RPMI7951 (cell line): ENCODE measurements at regions not wholly inside any gene's neighbourhood (a gene's known extent, or its start where the extent isn't known, plus 50 kb on each side); places are given as distances from the start of the nearest gene placed in this dataset.

ENCODE experiments used
- DNase-seq: peaks from one replicate; pipeline ENCODE4 v3.0.0-alpha.2; 2012; ENCODE audit warnings: low read depth

DNA sequence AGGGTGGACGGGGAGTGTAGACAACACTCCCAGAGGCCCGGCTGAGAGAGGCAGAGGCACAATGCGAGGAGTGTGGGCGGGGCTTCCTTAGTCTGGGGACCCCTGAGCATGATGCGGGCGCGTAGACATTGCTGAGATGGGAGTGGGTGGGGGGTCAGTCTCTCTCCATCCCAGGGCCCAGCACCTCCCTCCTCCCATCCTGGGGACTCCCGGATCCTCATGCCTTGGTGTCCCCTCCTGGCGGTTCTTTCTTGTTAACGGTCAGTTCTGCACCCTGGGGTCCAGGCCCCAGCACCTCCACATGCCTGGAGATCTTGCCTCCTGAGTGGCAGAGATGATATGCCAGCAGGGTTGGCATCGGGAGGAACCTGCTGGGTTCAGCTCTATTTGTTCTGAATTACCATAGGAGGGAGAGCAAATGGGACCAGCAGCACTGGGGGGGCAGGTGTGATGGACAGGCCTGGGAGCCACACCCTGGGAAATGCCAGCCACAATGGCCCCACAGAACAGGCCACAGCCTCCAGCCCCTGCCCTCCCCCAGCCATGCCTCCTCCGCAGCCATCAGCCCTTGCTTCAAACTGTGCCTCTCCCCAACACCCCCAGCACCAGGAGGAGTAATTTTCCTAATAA is 55.7 kb downstream of the RTL6 start:
- DNase-seq, result no peak

DNA sequence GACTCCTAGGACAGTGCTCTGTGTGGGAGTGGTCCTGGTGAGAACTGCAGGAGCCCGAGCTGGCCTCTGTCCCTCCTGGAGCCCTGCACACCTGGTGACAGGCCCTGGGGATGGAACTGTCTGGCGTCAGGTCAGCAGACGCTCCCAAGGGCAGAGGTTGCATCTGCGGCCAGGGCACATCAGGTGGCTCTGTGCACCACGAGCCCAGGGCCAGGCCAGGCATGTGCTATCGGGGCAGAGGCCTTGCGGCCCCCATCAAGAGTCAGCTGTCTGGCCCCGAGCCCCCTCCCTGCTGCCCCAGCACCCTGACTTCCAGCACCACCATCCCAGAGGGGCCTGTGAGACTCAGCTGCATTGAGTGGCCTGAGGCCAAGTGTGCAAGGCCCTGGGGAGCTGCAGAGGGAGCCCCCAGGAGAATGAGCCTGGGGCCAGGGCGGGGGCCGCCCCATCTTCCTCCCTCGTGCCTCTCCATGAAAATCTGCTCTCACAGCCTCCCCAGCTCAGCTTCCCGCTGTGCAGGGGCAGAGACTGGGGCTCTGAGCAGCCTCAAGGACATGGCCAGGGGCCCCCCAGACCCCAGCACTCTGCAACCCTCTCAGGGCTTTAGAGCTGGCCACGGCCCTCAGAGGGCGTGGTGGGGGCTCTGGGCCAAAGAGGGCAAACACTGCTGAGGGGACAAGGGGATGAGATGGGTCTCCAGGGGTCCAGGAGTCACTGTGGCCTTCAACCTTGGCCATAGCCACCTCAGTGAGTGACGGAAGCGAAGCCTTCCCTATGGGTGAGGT is 56.4 kb downstream of the RTL6 start:
- no peak for DNase-seq

DNA sequence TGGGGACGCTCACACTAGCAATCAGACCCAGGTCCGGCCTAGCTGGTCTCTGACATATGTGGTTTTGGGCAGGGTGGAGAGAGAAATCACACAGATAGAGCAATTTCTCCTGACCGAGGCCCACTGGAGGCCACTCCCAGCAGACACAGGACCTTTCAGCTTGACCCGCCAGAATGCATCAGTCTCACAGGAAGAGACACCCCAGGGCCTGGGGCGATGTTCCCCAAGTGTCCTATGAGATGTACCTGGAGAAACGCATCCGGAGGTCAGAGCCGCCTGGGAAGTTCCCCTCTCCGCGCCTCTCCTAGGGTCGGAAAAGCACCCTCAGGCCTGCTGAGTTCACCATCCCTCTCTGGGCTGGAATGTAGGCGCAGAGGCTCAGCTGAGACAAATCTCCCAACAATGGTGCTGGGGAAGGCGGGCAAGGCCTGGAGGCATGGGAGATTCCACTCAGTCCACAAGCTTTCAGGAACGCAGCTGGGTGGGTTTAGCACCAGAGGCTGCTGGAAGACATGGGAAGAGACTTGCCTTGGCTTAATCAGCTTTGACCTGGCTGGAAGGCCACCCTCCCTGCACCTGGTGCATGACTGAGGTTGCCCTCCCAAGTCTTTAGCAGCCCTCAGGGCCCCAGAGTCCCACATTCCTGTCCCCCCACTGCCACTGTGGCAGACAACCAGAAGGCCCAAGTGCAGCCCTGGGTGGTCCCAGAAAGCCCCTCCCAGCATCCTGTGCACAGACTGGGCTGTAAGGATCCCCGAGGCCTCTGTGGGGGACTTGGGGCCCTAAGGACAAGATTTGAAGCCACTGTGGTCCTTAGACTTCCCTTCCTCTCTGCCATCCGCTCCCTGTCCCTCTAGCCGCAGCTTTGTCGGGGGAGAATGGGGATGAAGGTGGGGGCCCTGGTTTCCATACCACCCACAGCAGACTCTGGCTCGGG is 57.5 kb downstream of the RTL6 start:
- DNase-seq, result peak; percentile 49

DNA sequence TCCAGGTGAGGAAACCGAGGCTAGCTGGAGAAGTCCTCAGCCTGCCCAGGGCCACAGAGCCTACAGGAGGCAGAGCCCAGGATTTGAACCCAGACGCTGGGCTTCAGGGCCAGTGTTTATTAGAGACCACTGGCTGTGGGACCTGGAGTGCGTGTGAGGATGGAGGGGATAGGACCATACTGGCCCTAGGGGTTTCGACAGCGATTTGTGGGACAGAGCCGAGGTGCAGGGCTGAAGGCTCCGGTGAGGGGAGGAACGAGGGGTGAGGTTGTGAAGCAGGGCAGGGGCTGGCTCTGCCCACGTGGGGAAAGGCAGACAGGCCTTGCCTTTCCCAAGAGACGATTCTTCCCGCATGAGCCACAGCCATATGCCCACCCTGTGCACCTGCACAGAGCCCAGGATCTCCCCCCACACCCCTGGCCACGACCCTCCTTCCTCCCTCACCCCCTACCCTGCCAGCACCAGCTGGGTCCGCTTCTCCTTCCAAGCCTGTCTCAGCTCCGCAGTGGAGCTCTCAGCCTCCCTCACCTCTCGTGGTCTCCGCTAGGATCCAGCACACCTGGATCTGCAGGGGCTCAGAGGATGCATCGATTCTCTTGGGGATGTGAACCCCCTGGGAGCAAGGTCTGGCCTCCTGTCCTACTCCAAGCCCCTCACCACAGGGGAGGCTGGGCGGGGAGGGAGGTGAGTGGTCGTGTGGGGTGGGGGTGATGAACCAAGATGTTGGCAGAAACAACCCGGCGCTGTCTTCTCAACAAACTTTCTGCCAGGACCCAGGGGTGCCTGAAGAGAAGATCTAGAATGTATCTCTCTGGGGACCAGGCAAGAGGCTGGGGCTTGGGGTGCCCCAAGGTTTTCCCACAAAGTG is 58.4 kb downstream of the RTL6 start:
- no peak for DNase-seq

DNA sequence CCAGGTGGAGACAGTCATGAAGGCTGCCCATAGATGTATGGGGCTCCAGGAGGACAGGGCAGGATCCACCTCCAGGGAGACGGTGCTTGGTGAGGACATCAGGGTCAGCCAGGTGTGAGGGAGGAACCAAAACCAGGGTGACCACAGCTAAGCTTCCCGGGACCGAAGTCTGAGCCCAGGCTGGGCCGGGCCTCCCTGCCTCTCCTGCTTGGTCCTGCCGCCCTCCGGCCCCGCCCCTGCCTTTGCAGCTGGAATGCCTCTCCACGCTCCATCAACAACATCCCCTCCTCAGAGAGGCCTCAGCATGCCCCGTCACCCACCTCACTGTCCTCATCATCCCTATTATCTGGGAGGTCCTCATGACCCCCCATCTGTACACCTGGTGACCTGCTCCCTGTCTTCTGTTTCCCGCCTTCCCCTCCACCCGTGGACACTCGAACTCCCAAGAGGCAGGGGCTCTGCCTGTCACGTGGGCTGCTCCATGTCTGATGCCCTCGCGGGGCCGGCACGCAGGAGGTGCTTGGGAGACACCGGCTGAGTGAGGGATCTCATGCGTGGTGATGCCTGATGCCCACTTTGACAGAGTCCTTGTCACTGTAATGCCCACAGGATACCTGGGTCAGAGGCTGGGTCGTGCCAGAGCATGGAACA is 59.4 kb downstream of the RTL6 start:
- DNase-seq, result no peak

DNA sequence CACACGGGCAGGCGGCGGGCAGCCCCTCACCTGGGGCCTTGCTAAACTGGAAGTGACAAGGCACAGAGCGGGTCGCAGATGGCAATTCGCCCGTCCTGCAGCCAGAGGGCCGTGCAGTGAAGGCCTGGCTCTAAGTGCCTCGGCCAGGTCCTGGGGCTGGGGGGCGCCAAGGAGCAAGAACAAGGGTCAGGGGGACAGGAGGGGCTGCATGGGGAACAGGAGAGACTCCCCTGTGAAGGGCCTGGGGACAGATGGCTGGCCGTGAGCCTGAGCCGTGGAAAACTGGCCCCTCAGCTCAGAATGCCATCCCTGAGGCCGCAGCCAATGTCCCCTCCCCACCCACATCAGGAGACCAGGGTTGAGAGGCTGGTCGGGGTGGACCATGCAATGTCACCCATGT is 60.0 kb downstream of the RTL6 start:
- no peak for DNase-seq

DNA sequence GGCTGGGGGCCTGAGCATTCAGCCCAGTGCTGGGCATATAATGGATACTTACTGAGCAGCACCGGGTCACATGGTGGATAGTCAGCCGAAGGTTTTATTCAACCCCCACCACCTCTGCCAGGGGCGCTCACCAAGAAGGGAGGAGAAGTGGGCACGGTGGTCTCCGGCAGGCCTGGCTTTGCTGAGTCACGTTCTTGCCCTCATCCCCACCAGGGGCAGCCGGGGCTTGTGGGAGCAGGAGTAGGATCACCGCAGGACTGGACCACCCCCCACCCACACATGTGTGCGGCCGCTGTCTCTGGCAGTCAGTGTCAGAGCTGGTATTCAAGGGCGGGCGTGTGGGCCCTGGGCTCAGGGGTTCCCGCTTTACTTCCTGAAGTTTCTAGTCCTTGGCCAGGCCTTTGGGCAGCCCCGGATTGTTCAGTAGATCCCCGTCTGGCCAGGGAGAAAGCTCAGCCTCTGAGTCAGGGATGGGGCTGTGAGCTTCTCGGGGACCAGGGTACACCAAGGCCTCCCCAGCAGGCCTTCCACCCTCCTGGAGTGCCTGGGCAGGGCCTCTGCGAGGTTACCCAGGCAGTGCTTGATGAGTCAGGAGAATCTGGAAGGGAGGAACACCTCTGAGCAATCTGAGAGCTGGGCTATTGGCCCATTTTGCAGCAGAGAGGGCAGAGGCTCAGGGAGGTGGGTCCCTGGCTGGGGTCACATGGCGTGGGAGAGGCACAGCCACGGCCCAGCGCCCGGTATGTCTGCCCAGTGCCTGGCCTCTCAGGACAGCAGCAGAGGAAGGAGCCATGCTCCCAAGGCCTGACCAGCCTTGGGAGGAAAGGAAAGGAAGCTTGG is 60.6 kb downstream of the RTL6 start:
- DNase-seq, result peak; percentile 15

DNA sequence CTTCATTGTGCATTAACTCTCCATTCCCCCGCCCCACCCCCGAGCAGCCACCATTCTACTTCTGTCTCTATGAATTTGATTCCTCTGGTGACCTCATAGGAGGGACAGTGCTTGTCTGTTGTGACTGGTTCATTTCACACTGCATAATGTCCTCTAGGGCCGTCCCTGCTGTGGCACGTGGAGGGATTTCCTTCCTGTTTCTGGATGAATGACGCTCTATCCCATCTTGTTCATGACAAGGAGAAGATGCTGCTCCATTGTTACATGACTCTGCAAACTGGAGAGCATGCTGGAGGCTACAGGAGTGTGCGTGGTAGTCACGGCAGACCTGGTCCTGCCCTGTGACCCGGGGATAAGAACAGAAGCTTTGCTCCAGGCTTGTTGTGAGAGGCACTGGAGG is 61.3 kb downstream of the RTL6 start:
- no peak for DNase-seq

DNA sequence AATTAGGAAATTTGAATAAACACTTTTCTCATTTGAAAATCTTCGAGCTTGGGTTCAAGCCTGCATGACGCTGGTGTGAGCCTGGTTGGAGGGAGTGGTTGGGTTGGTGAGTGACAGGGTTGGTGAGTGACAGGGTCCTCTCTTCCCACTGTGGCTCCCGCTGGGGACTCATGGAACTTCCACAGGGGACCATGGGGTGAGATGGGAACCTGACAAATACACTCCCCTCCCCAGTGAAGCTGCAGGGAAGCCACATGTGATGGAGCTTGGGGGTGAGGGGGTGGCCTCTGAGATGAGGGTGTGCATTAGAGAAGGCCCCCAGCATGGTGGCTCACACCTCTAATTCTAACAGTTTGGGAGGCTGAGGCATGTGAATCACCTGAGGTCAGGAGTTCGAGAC is 66.8 kb downstream of the RTL6 start:
- DNase-seq, result no peak

DNA sequence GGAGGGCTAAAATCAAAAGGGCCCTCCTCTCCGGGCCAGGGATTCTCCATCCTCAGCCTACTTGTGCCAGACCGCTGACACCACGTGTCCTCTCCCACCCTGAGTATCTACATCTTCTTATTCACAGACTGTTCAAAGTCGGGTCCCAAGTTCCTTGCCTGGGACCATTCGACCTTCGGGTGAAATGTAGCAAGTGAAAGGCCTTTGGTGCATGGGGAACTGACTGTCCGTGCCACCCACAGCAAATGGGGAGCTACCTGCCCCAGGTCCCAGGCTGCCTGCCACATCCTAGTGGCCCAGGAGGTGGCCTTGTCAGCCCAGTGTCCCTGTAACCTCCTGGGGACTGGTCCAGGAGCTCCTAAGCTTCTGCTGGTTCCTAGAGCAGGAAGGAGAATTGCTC is 67.3 kb downstream of the RTL6 start:
- DNase-seq, result no peak

DNA sequence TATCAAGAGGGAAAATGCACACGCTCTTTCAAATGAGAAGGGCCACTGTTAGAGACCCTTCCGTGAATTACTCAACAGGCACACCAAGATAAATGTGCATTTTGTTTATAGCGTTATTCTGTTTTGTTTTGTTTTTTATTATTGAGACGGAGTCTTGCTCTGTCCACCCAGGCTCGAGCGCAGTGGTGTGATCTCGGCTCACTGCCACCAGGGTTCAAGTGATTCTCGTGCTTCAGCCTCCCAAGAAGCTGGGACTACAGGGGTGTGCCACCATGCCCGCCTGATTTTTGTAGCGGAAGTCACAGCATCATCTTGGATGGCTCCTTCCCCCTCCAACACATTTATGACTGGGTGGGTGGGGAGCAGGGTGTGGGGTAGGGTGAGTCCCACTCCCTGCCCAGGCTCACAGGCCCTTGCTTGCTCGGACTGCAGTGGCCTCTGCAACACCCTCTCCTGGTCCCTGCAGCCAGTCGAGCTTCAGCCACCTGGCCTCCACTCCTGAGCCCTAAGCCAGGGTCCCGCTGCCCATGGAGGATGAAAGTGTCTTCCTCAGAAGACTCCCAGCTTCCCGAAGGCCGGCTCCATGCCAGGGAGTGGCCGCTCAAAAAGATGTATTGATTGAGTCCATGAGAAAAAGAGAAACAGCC is 68.0 kb downstream of the RTL6 start:
- no peak for DNase-seq

DNA sequence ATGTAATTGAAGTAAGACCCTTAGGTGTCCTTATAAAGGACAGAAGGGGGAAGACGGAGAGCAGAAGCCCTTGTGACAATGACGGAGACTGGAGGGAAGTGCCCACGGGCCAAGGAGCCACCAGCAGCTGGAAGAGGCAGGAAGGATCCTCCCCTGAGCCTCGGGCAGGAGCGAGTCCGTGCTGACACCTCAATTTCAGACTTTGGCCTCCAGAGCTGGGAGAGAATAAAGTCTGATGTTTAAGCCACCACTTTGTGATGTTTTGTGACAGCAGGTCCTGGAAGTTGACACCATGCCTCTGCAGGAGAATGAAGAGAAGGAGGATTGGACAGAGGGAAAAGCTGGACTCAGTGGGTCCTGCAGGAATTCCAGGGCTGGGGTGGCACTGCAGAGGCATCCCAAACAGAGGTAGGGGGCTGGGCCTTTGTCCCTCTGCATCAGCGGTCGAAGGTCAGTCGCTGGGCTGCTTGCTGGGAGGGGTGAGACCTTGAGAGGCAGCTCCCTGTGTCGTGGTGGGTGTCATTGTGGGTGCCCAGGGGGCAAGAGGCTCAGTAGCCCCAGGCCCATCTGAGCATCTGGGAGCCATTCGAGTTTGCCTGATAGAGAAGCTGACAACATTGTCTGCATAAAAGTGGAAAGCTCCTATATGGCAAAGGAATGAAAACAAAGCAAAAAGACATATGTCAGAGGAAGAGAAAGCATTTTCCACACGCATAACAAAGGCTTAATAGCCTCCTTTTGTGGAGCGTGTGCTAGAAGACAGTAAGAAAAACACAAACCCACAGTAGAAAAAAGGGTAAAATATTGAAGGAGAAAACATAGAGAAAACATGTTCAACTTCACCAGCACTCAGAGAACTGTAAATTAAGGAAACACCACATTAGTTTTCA is 68.8 kb downstream of the RTL6 start:
- DNase-seq, result no peak

DNA sequence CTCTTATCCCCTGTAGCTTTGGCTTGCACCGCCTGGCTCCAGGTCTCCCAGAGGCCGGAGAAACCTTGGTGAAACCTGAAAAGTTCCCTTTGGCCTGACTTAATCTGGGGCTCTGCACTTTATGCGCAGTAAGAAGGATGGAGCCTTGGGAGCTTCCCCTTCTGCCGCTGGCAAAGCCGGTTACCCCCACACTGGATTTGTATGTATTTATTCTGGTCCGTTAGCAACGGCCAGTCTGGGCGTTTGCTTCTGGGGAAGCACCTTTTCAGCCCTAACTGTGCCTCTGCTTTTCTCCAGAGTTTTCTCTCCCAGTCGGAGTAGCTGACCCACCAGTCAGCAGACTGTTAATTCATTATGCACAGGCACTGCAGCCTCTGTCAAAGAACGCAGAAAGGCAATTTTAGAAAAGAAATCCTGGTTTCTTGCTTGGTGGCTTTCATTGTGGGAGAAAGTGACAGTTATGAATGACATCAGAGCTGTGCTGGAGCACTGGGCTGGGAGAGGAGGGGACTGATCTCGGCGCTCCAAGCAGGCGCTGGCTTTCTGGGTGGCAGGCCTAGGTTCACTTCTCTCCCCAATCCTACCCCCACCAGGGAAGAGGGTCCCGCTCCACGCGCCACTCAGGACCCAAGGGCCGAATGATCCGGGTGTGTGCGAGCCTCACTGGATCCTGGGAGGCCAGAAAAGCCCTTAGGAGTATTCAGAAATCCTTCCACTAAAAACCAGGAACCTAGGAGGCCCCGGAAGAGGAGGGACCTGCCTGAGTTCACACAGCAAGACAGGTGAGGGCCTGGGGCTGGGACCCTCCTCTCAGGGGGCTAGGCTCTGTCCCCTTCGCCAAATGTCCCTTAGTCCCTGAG is 70.2 kb downstream of the RTL6 start:
- DNase-seq, result no peak

DNA sequence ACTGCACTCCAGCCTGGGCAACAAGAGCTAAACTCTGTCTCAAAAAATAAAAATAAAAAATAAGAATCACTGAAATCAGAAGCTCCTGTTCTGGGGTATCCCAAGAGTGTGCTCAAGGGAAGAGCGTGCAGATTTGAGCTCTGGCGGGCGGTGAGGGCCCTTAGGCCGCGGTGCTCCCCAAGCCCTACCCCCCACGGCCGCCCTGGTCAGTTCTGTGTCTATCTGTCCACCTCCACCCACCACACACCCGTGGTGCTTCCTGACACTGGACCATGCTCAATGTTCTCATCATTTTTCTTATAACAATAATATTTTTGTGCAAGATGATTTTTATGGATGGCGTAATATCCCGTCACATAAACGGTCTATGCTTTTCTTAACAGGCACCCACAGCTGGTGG is 71.1 kb downstream of the RTL6 start:
- DNase-seq, result no peak

DNA sequence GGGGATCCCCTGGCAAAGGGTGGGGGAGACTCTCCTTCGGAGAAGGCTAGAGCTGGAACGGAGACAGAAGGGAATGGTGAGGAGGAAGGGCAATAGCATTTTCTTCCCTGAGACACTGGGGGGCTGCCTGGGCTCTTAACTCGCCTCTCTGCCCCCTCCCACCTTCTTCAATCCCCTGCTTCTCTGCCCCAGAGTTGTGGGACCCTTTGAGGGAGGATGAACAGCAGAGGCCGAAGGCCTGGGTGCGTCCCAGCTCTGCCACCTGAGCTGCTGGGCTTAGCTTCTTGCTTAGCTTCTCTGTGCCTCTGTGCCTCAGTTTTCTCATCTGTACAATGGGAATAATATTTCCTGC is 72.4 kb downstream of the RTL6 start:
- no peak for DNase-seq

DNA sequence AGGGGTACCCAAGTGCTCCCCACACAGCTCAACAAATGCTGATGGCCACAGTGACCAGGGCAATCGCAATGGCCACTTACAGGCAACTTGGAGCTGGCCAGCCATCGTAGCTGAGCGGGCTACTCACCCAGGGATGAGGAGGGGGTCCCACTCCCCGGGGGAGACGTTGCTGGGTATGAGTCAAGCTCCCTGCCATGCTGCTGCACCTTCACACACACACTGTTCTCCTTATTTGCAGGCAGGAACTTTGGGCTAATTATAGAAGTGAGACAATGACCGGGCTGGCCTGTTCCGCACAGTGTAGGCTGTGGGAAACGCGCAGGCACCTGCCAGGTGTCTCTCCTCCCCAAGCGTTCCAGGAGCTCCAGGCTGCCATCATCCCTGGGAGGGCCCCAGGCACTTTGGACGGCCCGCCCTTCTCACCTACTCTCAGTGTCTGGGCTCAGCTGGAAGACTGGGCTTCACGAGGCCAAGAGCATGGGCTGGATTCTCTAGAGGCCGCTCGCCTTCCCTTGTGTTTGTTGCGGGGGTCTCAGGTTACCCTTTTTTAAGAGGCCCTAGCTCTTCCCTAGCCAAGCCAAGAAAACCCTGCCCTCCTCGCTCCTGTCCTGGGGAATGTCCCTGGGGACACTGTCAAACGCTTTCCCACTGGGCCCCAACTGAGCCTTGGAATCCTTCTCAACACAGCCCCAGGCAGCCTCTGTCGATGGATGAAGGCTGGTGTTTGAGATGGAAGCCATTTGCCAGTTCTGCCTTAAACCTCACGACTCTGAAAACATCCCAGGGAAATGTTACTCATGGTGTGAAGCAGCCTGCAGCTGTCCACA is 73.0 kb downstream of the RTL6 start:
- DNase-seq, result peak; percentile 13

DNA sequence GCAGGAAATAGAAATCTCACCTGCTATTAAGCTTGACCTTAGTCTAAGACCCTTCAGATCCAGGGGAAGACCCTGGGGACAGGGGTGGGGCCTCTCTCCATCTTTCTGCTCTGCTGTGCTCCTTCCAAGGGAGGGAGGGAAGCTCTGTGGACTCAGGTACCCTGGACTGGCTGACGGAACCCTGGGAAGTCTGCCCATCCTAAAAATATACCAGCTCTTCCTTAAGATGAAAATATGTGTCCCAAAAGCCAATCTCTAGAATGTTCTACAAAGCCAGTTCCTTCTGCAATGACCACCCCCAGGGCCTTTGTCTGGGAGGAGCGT is 73.7 kb downstream of the RTL6 start:
- no peak for DNase-seq
